ENCODE measurements at regions not wholly inside any gene's neighbourhood (a gene's known extent, or its start where the extent isn't known, plus 50 kb on each side); places are given as distances from the start of the nearest gene placed in this dataset.
"Not testable (repeated sequence)": the region's sequence is repeated elsewhere in the genome, so short reads cannot be mapped to it uniquely, and the experiment has no call there.

DNA sequence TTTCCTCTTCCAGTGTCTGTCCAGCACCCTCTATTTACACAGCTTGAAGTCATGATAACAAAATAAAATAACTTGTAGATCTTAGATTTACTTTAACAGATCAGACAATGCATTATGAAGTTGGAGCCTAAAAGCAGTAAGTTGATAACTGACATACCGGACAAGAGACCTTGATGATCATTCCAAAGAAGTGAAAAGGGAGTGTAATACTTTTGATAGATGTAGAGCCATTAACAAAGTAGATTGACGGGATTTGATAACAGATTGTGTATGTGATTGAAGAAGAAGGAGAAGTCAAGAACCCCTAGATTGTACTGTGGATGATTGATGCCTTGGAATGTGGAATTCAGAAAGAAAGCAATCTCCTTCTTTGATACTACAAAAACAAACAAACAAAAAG is 403.8 kb upstream of the MGAT4C start:
- no peak for DNase-seq

DNA sequence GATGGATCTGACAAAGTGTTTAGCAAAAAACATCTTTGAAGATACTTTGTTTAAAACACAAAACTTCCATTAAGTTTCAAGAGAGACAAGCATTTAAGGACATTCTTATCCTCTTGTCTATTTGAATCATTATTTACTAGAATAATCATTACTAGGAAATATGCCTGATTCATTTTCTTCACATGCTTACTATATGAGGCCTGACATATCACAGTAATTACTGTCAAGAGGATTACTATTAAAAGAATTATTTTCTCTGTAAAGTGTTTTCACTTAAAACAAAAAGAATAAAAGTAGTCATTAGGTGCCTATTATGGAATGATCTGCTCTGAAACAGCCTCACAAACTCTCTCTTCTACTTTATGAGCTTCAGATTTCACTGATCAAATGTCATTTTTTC is 402.1 kb upstream of the MGAT4C start:
- no peak for DNase-seq

DNA sequence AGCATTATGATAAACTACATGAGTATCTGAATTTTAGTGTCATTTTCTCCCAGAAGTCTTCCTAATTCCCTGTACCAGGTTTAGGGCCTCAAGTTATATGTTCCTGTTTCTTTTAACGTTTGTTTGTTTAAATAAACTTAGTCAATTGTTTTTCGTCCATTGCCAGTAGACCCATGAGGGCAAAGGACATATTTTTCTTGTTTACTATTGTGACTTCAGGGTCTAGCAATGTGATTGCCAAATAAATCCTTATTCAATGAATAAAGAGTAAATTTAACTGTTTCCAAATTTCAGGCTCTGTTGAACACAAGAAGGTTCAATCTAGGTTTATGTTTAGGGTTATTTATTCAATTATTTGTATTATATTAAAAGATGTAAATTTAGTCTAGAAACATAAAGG is 391.6 kb upstream of the MGAT4C start:
- DNase-seq = no peak

DNA sequence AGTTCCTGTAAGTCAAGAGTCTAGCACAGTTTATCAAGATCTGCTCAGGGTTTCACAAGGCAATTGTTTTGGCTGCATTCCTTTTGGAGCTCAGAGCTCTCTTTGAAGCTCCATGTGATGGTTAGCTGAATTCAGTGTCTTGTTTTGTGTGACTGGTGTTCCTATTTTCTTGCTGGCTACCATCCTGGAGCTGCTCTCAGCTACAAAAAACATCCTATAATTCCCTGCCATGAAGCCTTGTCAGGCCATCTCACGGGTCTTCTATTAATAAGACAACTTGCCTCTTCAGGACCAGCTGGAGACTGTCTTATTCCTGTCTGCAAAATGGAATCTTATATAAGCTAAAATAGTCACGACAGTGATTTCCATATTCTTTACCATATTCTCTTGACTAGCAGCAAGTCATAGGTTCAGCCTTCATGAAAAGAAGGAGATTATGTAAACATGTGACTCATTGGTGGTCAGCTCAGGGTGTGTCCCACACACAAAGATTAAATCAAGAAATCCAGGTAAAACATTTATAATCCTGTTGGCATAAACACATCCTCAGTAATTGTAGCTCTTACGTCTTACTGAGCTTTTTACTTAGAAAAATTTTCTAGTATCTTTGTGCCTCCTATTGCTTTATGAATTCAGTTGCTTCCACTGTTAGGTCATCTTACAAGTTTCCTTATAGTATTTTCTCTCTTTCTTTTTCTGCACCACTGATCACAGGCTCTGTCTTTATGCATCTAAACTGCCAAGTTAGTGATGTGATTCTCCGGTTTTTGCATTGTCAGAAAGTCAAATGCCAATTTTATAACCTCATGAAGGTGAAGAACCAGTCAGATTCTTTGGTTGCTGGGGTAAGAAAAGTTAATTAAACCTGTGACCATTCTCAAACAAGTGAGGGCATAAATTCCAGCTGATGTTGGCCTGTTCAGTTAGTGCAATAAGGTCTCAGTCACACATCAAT is 378.5 kb upstream of the MGAT4C start:
- no peak for DNase-seq

DNA sequence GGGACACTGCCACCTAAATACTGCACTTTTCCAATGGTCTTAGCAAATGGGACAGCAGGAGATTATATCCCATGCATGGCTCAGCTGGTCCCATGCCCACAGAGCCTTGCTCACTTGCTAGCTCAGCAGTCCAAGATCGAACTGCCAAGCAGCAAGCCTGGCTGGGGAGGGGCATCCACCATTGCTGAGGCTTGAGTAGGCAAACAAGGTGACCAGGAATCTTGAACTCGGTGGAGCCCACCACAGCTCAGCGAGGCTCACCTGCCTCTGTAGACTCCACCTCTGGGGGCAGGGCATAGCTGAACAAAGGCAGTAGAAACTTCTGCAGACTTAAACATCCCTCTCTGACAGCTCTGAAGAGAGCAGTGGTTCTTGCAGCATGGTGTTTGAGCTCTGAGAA is 370.8 kb upstream of the MGAT4C start:
- DNase-seq = no peak

DNA sequence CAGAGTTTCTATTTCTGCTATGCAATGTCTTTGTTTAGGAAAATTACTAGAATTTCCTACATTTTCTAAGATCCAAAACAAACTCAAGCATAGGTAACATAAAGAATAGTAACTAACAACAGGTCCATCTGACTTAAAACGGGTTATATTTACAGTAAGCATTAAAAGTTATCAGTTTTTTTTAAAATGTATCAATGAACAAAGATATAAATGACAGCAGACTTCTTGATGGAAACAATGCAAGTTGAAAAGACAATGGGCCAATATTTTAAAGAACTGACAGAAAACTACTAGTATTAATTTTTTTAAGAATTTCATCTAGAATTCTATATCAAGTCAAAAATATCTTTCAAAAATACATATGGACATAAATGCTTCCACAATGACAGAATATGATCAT is 367.1 kb upstream of the MGAT4C start:
- no peak for DNase-seq

DNA sequence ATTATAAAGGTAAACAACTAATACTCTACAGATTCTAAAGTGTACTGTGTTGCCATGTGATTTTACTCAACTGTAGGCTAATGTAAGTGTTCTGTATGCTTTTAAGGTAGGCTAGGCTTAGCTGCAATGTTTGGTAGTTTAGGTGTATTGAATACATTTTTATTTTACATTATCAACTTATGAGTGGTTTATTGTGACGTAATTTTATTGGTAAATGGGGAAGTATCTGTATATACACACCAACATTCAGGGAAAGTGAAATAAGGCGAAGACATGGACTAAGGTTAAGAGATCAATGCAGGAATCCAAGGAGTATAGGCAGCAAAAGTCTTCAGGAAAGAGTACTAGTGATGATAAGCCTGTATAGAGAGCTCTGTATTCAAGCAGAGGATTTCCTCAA is 365.8 kb upstream of the MGAT4C start:
- no peak for DNase-seq

DNA sequence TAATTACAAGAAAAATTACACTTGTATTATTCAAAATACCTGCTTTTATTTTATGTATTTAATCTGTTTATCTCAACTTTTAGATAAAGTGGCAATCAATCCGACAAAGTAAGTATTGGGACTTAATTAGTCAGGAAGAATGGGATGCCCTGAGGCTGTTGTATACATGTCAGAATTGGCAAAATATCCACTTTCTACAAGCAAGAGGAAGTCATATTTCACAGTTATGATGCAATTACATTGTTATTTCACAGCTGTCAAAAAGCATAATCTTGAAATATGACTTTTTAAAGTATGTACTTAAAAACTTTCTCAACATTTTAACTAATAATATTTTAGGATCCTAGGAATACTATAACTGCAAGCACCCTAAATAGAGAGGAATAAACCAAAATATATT is 357.1 kb upstream of the MGAT4C start:
- DNase-seq = no peak

DNA sequence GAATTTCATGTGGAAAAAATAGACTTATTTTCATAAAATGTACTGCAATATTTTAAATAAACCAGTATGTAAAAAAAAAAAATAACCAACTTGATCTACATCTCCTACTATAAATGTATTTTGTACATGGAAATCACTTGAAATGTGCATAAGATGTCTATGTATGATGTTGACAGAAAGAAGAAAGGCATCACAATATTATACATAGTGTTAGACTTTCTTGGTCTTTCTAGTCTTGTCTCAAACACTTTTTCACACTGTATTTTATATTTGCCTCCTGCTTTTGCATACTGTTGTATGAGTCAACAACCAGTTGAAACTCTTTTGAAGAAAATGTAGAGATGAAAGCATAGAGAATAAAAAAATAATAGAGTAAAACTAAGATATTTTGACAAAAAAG is 352.4 kb upstream of the MGAT4C start:
- no peak for DNase-seq

DNA sequence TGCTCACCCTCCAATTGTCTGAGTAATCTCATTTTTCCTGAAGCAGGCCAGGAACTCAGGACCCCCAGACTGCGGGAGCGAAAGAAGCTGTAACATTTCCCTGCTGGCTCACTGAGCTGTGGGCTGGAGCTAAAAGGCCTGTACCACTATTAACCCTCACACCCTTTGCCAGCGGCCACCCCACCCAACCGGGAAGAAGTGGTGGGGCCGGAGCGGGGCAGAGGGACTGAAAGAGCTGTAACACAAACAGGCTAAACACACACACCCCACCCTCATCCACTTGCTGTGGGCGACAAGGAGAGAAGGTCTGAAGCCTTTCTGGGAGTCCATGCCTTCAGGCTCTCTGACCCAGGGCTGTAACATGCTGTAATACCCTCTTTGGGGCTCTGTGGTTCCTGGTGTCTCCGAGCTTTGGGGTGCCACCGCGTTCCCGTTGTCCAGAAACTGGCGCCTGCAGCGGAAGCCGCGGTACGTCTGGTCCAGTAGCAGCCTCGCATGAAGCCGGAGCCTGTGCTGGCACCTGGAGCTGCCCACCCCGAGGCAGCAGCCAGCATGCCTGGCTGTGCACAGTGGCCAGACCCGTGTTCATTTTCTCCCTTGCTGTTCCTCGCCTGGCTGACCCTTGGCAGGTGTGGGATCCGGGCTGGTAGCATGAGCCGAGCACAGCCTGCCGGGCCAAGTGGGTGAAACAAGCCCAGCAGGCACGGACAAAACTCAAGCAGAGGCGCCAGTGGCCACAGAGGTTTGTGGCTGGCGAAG is 345.5 kb upstream of the MGAT4C start:
- no peak for DNase-seq

DNA sequence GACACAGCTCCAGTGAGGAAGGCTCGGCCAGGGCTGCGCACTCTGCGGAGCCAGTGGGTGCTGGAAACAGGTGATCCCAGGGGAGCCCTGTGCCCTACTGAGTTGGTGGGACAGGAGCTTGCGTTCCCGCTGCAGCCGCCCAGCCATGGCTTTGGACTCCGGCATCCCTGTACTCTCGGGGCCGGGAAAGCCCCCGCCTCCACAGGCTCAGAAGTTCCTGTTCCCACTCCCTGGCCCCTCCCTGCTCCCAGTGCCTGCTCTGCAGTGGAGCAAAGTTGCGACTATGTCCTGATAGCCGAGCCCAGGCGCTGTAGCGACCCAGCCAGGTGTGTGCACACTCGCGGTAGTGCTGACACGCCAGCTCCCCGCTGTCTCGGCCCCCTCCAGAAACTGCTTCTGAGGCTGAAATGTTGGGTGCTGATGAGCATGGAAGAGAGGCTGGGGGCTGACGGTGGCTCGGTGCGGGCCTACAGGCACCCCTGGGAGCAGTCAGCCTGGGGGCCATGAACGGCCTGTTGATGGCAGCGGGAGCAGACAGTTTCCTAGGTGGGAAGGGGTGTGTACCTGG is 344.6 kb upstream of the MGAT4C start:
- no peak for DNase-seq

DNA sequence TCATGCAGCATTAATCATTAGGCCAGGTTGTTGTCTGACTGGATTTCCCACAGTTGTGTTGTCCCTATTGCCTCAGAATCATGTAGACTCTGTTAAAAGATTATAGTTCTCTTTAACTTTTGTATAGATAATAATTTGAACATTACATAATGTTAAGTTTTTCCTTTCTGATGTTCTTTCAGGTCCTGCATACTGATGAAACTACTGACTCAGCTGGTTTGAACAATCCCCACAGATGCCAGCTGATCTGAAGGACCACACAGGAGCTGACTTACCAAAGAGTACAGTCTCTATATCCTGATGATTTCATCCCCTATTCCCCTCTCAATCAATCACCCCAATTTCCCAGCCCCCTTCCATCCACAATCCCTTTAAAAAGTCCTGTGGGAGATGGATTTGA is 341.2 kb upstream of the MGAT4C start:
- DNase-seq = no peak

DNA sequence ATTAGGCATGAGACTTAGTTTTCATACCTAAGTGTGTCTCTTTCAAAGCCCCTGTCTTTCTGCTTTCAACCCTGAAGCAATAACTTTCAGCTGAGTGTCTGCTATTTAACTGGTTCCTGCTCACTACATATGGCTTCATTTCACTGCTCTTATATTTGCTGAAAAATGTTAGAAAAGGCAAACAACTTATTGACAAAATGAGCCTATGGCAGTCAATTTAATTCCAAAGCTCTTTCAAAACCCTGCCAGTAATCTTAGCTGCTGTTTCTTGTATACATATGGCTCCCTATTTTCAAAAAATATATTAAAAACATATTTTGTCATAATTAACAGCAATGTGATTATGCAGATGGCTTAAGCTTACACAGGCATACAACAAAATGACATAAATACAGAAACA is 334.1 kb upstream of the MGAT4C start:
- DNase-seq = no peak

DNA sequence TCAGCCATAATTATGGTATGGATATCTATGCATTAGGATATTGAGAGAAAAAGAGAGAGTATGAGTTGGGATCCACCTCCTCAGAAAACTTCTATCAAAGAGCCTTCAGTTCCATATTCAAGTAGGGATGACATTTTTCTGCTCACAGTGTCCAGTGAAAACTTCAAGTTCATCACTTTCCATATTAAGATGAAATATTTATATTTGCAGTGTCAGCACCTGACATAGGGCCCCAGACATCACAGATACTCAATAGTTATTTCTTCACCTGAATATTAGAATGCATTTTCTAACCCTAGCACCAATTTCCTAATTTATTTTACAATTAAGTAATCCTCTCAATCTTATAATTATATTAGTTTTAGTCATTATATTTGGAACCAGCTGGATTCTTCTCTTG is 318.0 kb upstream of the MGAT4C start:
- DNase-seq = no peak

DNA sequence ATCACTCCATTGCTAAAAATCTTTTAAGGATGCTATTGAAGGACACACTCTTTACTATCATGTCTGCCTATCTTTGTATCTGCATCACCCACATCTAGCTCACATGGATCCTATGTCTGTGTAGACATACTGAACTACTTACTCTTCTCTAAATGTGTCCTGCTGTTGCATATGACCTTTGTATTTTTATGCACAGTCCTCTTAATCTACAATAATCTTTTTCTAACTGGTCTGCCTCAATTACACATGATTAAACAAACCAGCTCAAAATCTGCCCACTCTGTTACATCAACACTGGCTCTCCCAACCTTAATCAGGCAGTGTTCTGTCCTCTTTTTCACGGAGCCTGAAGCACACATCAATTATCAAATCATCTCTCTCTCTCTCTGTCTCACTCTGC is 316.3 kb upstream of the MGAT4C start:
- DNase-seq = no peak

DNA sequence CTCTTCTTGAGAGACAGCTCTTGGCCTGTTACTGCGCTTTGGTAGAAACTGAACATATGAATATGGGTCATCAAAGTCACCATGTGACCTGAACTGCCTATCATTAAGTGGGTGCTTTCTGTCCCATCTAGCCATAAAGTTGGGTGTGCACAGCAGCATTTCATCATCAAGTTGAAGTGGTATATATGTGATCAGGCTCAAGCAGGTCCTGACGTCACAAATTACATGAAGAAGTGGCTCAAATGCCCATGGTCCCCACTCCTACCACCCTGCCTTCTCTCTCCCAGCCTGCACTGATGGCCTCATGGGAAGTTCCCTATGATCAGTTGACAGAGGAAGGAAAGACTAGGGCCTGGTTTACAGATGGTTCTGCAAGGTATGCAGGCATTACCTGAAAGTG is 308.8 kb upstream of the MGAT4C start:
- no peak for DNase-seq

DNA sequence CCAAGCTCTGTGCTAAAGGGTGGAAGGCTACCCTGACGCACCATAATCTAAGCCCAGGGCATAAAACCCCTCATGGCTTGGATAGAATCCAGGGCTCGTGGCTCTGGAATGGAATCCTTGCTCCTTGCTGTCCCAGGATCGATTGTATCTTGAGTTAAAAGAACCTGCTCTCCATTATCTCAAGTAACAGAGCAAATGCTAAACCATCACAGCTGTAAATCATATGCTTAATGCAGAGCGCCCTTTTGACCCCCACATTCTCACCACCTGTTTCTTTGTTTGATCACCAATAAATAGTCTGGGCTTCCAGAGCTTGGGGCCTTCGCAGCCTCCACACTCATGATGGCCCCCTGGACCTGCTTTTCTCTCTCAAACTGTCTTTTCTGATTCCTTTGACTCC is 299.3 kb upstream of the MGAT4C start:
- DNase-seq = not testable (repeated sequence)

DNA sequence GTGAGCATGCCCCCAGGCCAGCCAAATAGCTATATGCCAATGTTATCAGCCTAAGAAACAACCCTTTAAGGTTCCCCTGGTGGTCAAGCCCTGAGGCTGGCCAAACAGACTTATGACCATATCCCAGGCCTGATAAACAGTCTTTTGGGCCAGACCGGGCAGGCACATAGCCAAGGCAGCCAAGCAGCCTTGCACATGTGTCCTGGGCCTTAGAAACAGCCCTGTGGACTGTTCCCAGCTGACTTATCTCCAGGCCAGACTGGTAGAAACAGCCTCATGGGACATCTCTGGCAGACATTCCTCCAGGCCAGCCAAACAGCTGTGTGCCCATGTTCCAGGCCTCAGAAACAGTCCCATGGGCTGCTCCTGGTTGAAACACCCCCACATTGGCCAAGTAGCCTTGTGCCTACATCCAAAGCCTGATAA is 295.0 kb upstream of the MGAT4C start:
- no peak for DNase-seq

DNA sequence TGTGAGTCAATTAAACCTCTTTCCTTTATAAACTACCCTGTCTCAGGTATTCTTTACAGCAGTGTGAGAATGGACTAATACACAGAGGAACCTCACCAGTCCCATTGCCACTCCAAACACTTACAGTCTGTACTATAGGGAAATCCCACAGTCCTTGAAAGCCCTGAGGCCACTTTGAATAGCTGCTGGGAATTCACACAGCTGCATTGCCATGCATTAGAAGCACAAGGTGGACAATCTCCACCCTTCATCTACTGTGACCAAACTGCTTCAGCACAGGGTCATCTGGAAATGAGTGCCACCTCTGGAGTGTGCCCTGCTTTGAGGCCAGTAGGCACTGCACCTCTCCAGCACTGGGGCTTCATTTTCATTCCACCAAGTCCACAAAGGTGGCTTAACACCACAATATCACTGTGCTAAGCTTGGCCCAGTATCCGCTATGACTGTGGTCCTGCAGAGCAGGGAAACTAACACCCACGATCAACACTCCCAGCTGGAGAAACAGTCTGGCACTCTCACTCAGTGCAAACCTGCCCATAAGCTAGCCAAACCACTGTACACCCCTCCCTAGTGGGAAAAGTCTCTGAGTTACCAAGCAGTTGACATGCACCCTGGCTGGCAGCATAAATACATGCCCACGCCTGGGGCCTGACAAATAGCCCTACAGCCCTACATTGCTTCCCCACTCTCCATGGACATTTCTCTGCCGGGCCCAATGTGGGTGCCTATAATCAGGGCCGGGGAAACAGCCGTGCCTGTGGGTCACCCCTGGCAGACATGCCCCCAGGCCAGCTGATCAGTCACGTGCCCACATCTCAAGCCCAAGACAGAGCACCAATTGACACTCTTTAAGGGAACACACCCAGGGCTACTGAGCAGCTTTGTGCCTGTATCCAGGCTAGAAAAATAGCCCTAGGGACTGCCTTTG is 294.3 kb upstream of the MGAT4C start:
- no peak for DNase-seq

DNA sequence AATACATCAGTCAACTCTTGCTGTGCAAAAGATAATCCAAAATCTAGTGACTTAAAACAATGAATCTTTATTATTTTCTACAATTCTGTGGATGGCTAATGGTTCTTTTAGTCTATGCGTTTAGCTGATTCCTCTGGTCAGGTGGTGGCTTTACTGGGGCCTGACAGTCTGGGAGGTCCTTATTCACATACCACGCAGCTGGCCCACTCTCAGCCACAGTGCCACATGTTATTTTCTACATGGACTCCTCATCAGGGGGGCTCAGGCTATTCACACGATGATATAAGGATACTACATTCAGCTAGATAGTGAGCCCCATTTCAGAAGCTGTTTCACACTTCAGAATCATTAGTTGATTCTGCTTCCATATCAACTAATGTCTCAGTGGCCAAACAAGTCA is 287.5 kb upstream of the MGAT4C start:
- DNase-seq = no peak

DNA sequence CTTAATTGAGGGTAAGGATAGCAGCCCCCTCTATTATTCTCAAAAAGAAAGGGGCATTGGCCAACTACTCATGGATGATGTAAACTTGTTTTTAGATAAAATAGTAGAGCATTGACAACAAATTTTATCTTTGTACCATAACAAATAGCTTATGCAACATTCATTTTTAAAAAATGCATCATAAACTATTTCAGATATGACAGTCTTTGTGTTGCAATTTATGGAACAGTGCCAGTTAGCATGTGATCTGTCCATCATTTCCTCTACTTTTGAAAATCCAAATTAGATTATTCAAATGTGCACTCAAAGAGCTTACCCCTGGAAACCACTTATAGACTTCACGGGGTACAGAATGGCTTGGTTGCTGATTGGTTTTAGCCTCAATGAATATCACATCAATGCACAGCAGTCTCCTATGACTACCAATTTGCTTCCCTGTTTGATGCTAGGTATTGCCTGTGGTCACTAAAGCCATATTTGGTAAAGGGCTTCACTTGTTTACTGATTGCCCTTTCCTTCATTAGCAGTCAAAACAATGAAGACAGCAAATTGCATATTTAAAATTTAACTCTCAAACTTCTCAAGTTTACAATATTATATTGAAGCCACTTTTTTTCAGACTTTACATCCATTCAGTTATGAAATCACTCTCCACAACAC is 274.9 kb upstream of the MGAT4C start:
- no peak for DNase-seq

DNA sequence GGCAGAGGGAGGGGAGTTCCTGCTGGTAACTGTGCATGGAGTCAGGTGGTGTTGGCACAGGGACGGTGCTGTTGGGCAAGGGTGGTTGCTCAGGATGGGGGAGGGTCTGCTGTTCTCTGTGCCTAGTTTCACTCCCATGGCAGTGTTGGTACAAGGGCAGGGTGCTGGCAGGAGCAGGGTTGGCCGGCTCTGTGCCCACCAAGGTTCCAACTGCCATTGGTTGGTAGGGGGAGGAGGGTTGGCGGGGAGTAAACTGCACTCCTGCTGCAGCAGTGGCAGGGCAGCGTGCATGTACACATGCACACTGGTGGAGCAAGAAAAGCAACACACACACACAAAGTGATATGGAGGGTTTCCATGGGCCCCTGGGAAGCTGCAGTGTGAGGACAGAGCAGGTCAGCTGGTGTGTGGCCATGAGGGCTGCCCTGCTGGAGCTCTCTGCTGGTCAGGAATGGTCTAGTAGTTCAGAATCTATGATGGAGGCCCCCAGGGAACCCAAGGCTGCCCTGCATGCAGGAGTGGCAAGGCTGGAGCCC is 269.9 kb upstream of the MGAT4C start:
- DNase-seq = no peak
